Breast epithelium (tissue), 4 donors: ENCODE measurements at regions not wholly inside any gene's neighbourhood (a gene's known extent, or its start where the extent isn't known, plus 50 kb on each side); places are given as distances from the start of the nearest gene placed in this dataset.
A peak's percentile ranks its signal among the peaks of the same experiment; 100 is the strongest.
"Not testable (repeated sequence)": the region's sequence is repeated elsewhere in the genome, so short reads cannot be mapped to it uniquely, and the experiment has no call there.

Source experiments
- DNase-seq, 2 donors: peaks; one replicate each; pipeline ENCODE4 v3.0.0-alpha.2; 2019; ENCODE audit warnings: low spot score in 2 of 2
- H3K27ac ChIP-seq, 2 donors: fragments of 200-600 bp; sonication (generic) in 1 of 2; one replicate each; pipeline ENCODE4 v1.5.1; 2016 to 2019; ENCODE audit warnings: mild to moderate bottlenecking in 1 of 2
- H3K27me3 ChIP-seq, 2 donors: fragments of 200-600 bp; sonication (generic) in 1 of 2; one replicate each; pipeline versions ENCODE4 v1.5.1 to v1.6.0; 2017 to 2019; ENCODE audit warnings: control low read depth in 1 of 2, mild to moderate bottlenecking in 1 of 2
- H3K36me3 ChIP-seq: fragments of 200-600 bp; one replicate; pipeline ENCODE4 v1.5.1; 2019
- H3K4me1 ChIP-seq, 2 donors: fragments of 200-600 bp; sonication (generic); one replicate each; pipeline ENCODE4 v1.5.1; 2016 to 2019; ENCODE audit warnings: control low read depth in 1 of 2
- H3K4me3 ChIP-seq, 3 donors: fragments of 200-600 bp; sonication (generic); 1 replicate in 2 of 3; 2 replicates in 1 of 3; pipeline ENCODE4 v1.5.1; 2016 to 2019; ENCODE audit warnings: mild to moderate bottlenecking in 3 of 3, moderate library complexity in 2 of 3
- H3K9me3 ChIP-seq, 2 donors: fragments of 200-600 bp; sonication (generic) in 1 of 2; one replicate each; pipeline ENCODE4 v1.5.1; 2016 to 2019; ENCODE audit warnings: control low read depth in 1 of 2
- POLR2A ChIP-seq: fragments of 450-650 bp; IDR thresholded peaks from one replicate; pipeline ENCODE4 v1.6.1; 2016; ENCODE audit warnings: antibody characterized with exemption, mild to moderate bottlenecking, moderate library complexity
- POLR2AphosphoS5 ChIP-seq, 3 donors: sonication (generic); formaldehyde crosslinking; IDR thresholded peaks; one replicate each; pipeline ENCODE4 v1.6.1; 2017; ENCODE audit warnings: antibody characterized with exemption in 3 of 3
- intact Hi-C: fragments of 100-400 bp; cut with DNase I; formaldehyde crosslinking; loops from one replicate; pipeline ENCODE4 v1.15.1; 2023; ENCODE audit warnings: low total_unique reads
- TF ChIP-seq, protein P1 (sequence below), 3 donors: fragments of 450-650 bp; IDR thresholded peaks; one replicate each; pipeline ENCODE4 v1.5.1; 2016 to 2017; ENCODE audit warnings: antibody characterized with exemption in 3 of 3, mild to moderate bottlenecking in 3 of 3, moderate library complexity in 3 of 3

DNA sequence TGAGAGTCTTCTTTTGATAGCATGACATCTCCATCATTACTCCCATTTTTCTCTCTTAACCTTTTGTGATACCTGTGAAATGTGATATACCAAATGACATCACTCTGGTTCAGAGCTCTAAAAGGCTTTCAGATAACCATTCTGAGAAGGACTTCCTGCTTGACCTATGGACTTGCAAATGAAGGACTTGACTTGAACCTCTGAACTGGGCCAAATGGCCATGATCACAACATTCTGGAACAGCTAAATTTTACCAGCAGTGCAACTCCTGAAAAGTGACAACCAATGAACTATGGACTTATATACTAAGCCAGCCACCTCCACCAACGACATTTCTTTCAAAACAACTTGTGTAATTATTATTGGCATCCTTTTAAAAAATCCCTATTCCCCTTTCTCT lies 1085.8 kb upstream of the CITED2 start:
- H3K36me3 ChIP-seq = no peaks in the 10 kb centered on the region
- H3K4me3 ChIP-seq = no peak overlapping the region
- intact Hi-C loops = no loop called here
- H3K27me3 ChIP-seq = no peaks in the 10 kb centered on the region
- no peak for TF ChIP-seq POLR2AphosphoS5 (IDR thresholded peaks at IDR 0.05)
- TF ChIP-seq, protein P1, sequence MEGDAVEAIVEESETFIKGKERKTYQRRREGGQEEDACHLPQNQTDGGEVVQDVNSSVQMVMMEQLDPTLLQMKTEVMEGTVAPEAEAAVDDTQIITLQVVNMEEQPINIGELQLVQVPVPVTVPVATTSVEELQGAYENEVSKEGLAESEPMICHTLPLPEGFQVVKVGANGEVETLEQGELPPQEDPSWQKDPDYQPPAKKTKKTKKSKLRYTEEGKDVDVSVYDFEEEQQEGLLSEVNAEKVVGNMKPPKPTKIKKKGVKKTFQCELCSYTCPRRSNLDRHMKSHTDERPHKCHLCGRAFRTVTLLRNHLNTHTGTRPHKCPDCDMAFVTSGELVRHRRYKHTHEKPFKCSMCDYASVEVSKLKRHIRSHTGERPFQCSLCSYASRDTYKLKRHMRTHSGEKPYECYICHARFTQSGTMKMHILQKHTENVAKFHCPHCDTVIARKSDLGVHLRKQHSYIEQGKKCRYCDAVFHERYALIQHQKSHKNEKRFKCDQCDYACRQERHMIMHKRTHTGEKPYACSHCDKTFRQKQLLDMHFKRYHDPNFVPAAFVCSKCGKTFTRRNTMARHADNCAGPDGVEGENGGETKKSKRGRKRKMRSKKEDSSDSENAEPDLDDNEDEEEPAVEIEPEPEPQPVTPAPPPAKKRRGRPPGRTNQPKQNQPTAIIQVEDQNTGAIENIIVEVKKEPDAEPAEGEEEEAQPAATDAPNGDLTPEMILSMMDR (IDR thresholded peaks at IDR 0.05) = no peak
- TF ChIP-seq POLR2A = no peak
- peaks cover 0 to 4% of the 10 kb centered on the region in 2 donors for H3K4me1 ChIP-seq
- H3K9me3 ChIP-seq = no peaks in the 10 kb centered on the region
- no peak for DNase-seq
- H3K27ac ChIP-seq = no peak overlapping the region

DNA sequence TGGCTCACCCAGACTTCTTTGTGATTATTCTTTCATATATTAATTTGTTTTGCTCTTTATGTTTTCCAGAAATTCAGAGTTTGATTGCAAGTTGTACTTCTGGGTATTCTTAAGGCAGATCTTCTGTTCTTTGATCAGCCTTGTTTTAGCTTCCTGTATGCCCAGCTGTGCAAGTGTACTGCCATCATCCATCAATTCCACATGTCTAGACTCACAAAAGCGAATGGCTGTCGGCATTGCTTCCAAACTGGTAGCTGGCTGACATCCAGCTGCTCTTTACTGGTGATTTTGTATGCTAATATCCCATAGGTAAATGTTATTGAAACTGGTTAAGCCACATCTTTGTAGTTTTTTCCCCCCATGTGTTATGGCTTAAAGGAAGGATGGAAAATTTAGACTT lies 1084.8 kb upstream of the CITED2 start:
- no peaks in the 10 kb centered on the region for H3K9me3 ChIP-seq
- intact Hi-C loops = no loop called here
- DNase-seq = no peak

DNA sequence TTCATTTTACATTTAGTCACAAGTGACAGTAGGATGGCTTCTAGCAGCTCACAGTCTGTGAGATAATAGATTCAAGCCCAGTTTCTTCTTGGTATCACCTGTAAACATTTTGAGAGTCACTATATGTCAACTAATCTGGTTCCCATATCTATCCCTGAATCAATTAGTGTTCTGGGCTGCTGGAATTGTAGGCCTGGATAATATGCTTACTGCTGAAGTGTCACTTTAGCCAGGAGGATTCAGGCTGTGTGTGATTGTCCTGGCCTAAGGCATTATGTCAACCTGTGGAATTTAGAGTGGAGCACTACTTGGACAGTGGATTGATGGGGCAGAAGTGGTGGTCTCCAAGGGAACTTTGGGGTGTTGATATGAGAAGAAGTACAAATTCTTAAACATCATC lies 1071.8 kb upstream of the CITED2 start:
- TF ChIP-seq POLR2AphosphoS5 (IDR thresholded peaks at IDR 0.05) (no peak), POLR2A (no peak)
- TF ChIP-seq, protein P1 (IDR thresholded peaks at IDR 0.05) = no peak
- Histone ChIP-seq H3K9me3 (no peaks in the 10 kb centered on the region), H3K4me1 (no peaks in the 10 kb centered on the region), H3K4me3 (no peak overlapping the region), H3K36me3 (no peaks in the 10 kb centered on the region), H3K27ac (peak overlapping the region in 1 of 2 donors; percentile 47), H3K27me3 (no peaks in the 10 kb centered on the region)
- intact Hi-C loops = no loop called here
- no peak for DNase-seq

More for the DNA sequence above, 1084.8 kb upstream of the CITED2 start:
- Histone ChIP-seq H3K27me3 (no peaks in the 10 kb centered on the region), H3K4me1 (peaks cover 0 to 4% of the 10 kb centered on the region in 2 donors), H3K36me3 (no peaks in the 10 kb centered on the region), H3K27ac (no peak overlapping the region), H3K4me3 (no peak overlapping the region)
- TF ChIP-seq, protein P1 (IDR thresholded peaks at IDR 0.05) = no peak
- TF ChIP-seq POLR2A = no peak
- no peak for TF ChIP-seq POLR2AphosphoS5 (IDR thresholded peaks at IDR 0.05)

DNA sequence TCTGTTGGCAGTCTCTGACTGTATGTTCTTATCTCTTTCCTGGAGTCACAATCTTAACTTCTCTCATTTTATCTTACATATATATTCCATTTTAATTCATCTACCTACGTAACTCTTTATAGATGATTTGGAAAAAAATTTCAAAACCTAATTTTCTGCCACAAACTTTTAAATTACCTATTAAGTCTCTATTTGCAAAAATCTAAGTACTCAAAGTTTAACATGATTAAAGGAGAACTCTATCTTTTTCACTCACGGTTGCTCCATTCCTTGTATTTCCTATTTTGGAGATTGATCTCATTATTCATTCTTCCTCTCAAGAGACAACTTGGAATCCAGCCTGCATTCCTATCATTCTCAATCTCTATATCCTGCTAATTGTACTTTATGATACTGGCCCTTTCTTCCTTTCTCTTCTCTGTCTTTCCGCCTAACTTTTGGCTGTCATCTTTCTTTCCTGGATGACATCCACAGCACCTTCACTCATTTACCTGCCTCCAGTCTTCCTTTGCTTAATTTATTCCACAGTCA lies 1071.1 kb upstream of the CITED2 start:
- TF ChIP-seq POLR2A = no peak
- no peak for TF ChIP-seq POLR2AphosphoS5 (IDR thresholded peaks at IDR 0.05)
- TF ChIP-seq, protein P1 (IDR thresholded peaks at IDR 0.05) = no peak
- H3K4me1 ChIP-seq = no peaks in the 10 kb centered on the region
- H3K9me3 ChIP-seq = no peaks in the 10 kb centered on the region
- no peaks in the 10 kb centered on the region for H3K27me3 ChIP-seq
- DNase-seq = no peak
- H3K27ac ChIP-seq = no peak overlapping the region
- no peaks in the 10 kb centered on the region for H3K36me3 ChIP-seq
- intact Hi-C loops = no loop called here
- H3K4me3 ChIP-seq = no peak overlapping the region

DNA sequence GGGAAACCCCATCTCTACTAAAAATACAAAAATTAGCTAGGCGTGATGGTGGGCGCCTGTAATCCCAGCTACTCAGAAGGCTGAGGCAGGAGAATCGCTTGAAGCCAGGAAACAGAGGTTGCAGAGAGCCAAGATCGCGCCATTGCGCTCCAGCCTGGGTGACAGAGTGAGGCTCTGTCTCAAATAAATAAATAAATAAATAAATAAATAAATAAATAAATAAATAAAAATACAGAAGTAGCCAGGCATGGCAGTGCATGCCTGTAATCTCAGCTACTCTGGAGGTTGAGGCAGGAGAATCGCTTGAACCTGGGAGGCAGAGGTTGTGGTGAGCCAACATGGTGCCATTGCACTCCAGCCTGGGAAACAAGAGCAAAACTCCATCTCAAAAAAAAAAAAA lies 1068.7 kb upstream of the CITED2 start:
- H3K27ac ChIP-seq, intact Hi-C loops: not testable (repeated sequence)

DNA sequence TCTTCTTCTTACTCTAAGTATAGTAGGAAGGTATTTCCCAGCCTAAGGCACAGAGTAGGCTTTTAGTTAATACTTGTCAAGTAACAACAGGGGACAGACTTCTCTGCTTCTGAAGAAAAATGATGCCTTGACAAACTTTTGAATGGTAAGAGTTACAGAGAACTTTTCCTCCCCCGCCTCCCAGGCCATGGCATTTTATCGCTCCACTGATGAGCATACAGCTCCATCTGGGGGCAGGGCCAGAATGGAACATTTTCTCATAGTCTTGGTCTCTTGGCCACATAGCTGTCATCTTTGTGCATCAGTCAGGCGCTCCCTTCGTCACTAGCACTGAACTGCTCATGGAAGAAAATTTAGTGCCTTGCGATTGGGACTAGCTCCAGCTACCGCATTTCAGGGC lies 1066.8 kb upstream of the CITED2 start:
- peak in 1 of 2 donors; percentile 30 for DNase-seq
- Histone ChIP-seq H3K4me1 (no peaks in the 10 kb centered on the region), H3K9me3 (no peaks in the 10 kb centered on the region), H3K27ac (peak overlapping the region in 1 of 2 donors; percentile 4), H3K27me3 (no peaks in the 10 kb centered on the region), H3K36me3 (no peaks in the 10 kb centered on the region), H3K4me3 (no peak overlapping the region)
- TF ChIP-seq, protein P1 (IDR thresholded peaks at IDR 0.05) = peak in 1 of 3 donors; percentile 12
- no peak for TF ChIP-seq POLR2A
- intact Hi-C loops = no loop called here

More for the DNA sequence above, 1068.7 kb upstream of the CITED2 start:
- not testable (repeated sequence) for DNase-seq, H3K4me3 ChIP-seq, H3K4me1 ChIP-seq, H3K36me3 ChIP-seq, H3K27me3 ChIP-seq, H3K9me3 ChIP-seq
